MCF 10A (cell line): ENCODE measurements at regions not wholly inside any gene's neighbourhood (a gene's known extent, or its start where the extent isn't known, plus 50 kb on each side); places are given as distances from the start of the nearest gene placed in this dataset.
"Not testable (repeated sequence)": the region's sequence is repeated elsewhere in the genome, so short reads cannot be mapped to it uniquely, and the experiment has no call there.

Experiments used
- BruUV-seq: library from RNA; stranded (reverse); fragments of 400-500 nt; replicated peaks from 2 replicates; lab custom pipeline; 2021; lab: Mats Ljungman, UMichigan
- CTCF ChIA-PET: fragments of 300-600 bp; sonication (Branson Sonifier 250); formaldehyde crosslinking; extraction: SDS; loops from one replicate; lab custom pipeline; 2021; ENCODE audit warnings: antibody characterized with exemption, inconsistent platforms; lab: Yijun Ruan, JAX
- POLR2A ChIA-PET: fragments of 300-600, 350-650 bp; sonication (Branson Sonifier 250); formaldehyde crosslinking; extraction: SDS; loops from one replicate; lab custom pipeline; 2020; ENCODE audit warnings: antibody characterized with exemption, inconsistent platforms; lab: Yijun Ruan, JAX
- DNase-seq: peaks from one replicate; pipeline ENCODE4 v3.0.0-alpha.2; 2018; ENCODE audit not compliant: unreplicated experiment
- H3K27ac Mint-ChIP-seq: one replicate; pipeline ENCODE4 v1.8.0; 2022; ENCODE audit warnings: mild to moderate bottlenecking, low read depth, mixed read lengths; ENCODE audit not compliant: unreplicated experiment
- H3K27me3 Mint-ChIP-seq: one replicate; pipeline ENCODE4 v1.8.0; 2022; ENCODE audit warnings: mixed read lengths; ENCODE audit not compliant: insufficient read depth, unreplicated experiment
- H3K36me3 Mint-ChIP-seq: one replicate; pipeline ENCODE4 v1.8.0; 2022; ENCODE audit warnings: mild to moderate bottlenecking, moderate library complexity, mixed read lengths; ENCODE audit not compliant: insufficient read depth, unreplicated experiment
- H3K4me1 Mint-ChIP-seq: one replicate; pipeline ENCODE4 v1.8.0; 2022; ENCODE audit warnings: mixed read lengths; ENCODE audit not compliant: insufficient read depth, unreplicated experiment
- H3K4me3 Mint-ChIP-seq: one replicate; pipeline ENCODE4 v1.8.0; 2022; ENCODE audit warnings: mild to moderate bottlenecking, moderate library complexity, mixed read lengths; ENCODE audit not compliant: unreplicated experiment
- H3K9me3 Mint-ChIP-seq: one replicate; pipeline ENCODE4 v1.8.0; 2022; ENCODE audit warnings: mixed read lengths; ENCODE audit not compliant: unreplicated experiment
- intact Hi-C: fragments of 100-400 bp; cut with micrococcal nuclease; formaldehyde crosslinking; loops from 2 replicates; pipeline ENCODE4 v1.14.1; 2022
- TF ChIP-seq, protein P1 (sequence below): fragments of 200-600 bp; IDR thresholded peaks from one replicate; pipeline ENCODE4 v1.8.0; 2022; ENCODE audit warnings: antibody characterized with exemption, mild to moderate bottlenecking; ENCODE audit not compliant: unreplicated experiment

GRCh38 chr2:182664212-182664611 is 51.8 kb upstream of the DNAJC10 start:
- Mint-ChIP-seq H3K4me1 (no peaks in the 10 kb centered on the region), H3K27ac (no peak overlapping the region), H3K4me3 (no peak overlapping the region), H3K27me3 (no peaks in the 10 kb centered on the region), H3K36me3 (no peaks in the 10 kb centered on the region), H3K9me3 (no peaks in the 10 kb centered on the region)
- TF ChIP-seq, protein P1, sequence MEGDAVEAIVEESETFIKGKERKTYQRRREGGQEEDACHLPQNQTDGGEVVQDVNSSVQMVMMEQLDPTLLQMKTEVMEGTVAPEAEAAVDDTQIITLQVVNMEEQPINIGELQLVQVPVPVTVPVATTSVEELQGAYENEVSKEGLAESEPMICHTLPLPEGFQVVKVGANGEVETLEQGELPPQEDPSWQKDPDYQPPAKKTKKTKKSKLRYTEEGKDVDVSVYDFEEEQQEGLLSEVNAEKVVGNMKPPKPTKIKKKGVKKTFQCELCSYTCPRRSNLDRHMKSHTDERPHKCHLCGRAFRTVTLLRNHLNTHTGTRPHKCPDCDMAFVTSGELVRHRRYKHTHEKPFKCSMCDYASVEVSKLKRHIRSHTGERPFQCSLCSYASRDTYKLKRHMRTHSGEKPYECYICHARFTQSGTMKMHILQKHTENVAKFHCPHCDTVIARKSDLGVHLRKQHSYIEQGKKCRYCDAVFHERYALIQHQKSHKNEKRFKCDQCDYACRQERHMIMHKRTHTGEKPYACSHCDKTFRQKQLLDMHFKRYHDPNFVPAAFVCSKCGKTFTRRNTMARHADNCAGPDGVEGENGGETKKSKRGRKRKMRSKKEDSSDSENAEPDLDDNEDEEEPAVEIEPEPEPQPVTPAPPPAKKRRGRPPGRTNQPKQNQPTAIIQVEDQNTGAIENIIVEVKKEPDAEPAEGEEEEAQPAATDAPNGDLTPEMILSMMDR: no peak
- ChIA-PET CTCF (interaction anchor here (0.6 kb wide), 1 partner anchor 610 kb away, joined by 3 read pairs; no protein-coding TSS in a partner anchor), POLR2A (no interaction called here)
- no TSS peak for BruUV-seq
- no peak for DNase-seq
- intact Hi-C loops: no loop called here

DNA sequence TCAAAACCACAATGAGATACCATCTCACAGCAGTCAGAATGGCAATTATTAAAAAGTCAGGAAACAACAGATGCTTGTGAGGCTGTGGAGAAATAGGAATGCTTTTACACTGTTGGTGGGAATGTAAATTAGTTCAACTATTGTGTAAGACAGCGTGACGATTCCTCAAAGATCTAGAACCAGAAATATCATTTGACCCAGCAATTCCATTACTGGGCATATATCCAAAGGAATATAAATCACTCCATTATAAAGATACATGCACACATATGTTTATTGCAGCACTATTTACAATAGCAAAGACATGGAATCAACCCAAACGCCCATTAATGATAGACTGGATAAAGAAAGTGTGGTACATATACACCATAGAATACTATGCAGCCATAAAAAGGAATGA is 50.6 kb upstream of the DNAJC10 start:
- CTCF ChIA-PET: interaction anchor here (0.9 to 2.2 kb wide), 3 partner anchors 8 to 502 kb away, joined by 3 to 16 read pairs (median 5); partner anchors contain the start of gene DNAJC10
- not testable (repeated sequence) for H3K36me3 Mint-ChIP-seq, H3K4me3 Mint-ChIP-seq, H3K27ac Mint-ChIP-seq, H3K4me1 Mint-ChIP-seq, H3K9me3 Mint-ChIP-seq, DNase-seq, H3K27me3 Mint-ChIP-seq, BruUV-seq
- POLR2A ChIA-PET: interaction anchor here (2.1 kb wide), 1 partner anchor 50 kb away, joined by 7 read pairs; no protein-coding TSS in a partner anchor
- intact Hi-C loops: loop anchor here (5.0 kb wide), 1 partner anchor 427 kb away; no protein-coding TSS in a partner anchor
